Astrocyte (in vitro differentiated cells and primary cell): ENCODE measurements at regions not wholly inside any gene's neighbourhood (a gene's known extent, or its start where the extent isn't known, plus 50 kb on each side); places are given as distances from the start of the nearest gene placed in this dataset.

Experiments
- EZH2 ChIP-seq: IDR thresholded peaks from 2 replicates; pipeline ENCODE4 v1.6.1; 2012; ENCODE audit warnings: mild to moderate bottlenecking, low read length, inconsistent platforms; ENCODE audit not compliant: insufficient read depth
- TF ChIP-seq, protein P1 (sequence below): IDR thresholded peaks from 2 replicates; pipeline ENCODE4 v1.5.1; 2011; ENCODE audit warnings: low read depth, mild to moderate bottlenecking, inconsistent platforms, low read length, moderate library complexity; ENCODE audit not compliant: insufficient read depth

DNA sequence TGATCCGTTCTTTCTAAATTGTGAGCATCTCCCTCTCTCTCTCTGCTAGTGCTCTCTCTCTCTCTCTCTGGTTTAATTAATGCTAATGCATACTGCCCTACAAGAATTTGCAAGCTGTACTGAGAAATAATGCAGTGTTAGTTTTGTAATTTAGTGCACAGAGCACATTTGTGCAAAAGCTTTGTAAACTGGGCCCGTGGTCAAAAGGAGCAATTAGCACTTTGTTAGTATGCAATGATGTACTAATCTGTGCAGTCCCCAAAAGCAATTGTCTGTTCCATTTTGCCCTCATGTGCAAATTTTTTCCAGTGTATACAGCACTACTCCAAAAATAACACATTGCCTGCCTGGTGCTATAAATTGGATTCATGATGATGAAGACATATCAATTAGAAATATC lies 184.6 kb upstream of the CMC1 start:
- TF ChIP-seq, protein P1, sequence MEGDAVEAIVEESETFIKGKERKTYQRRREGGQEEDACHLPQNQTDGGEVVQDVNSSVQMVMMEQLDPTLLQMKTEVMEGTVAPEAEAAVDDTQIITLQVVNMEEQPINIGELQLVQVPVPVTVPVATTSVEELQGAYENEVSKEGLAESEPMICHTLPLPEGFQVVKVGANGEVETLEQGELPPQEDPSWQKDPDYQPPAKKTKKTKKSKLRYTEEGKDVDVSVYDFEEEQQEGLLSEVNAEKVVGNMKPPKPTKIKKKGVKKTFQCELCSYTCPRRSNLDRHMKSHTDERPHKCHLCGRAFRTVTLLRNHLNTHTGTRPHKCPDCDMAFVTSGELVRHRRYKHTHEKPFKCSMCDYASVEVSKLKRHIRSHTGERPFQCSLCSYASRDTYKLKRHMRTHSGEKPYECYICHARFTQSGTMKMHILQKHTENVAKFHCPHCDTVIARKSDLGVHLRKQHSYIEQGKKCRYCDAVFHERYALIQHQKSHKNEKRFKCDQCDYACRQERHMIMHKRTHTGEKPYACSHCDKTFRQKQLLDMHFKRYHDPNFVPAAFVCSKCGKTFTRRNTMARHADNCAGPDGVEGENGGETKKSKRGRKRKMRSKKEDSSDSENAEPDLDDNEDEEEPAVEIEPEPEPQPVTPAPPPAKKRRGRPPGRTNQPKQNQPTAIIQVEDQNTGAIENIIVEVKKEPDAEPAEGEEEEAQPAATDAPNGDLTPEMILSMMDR = no peak
- no peak for TF ChIP-seq EZH2
